Liver (tissue), 8 donors: ENCODE measurements at regions not wholly inside any gene's neighbourhood (a gene's known extent, or its start where the extent isn't known, plus 50 kb on each side); places are given as distances from the start of the nearest gene placed in this dataset.

Source experiments
- DNase-seq: peaks from one replicate; pipeline ENCODE4 v3.0.0-alpha.2; 2017; ENCODE audit warnings: low spot score
- H3K27ac ChIP-seq, 2 donors: one replicate each; pipeline ENCODE4 v1.7.0; 2013; ENCODE audit warnings: inconsistent platforms in 2 of 2, low read length in 2 of 2, control low read depth in 1 of 2, low read depth in 1 of 2, mild to moderate bottlenecking in 1 of 2
- H3K27me3 ChIP-seq, 4 donors: one replicate each; pipeline versions ENCODE4 v1.6.1 to v1.7.0; 2013; ENCODE audit warnings: low read length in 3 of 4, inconsistent platforms in 1 of 4, mild to moderate bottlenecking in 1 of 4, moderate library complexity in 1 of 4; ENCODE audit not compliant: control insufficient read depth in 4 of 4, insufficient read depth in 4 of 4
- H3K36me3 ChIP-seq, 4 donors: one replicate each; pipeline versions ENCODE4 v1.6.1 to v1.7.0; 2013; ENCODE audit warnings: low read length in 3 of 4, mild to moderate bottlenecking in 3 of 4, low read depth in 1 of 4, moderate library complexity in 1 of 4; ENCODE audit not compliant: control insufficient read depth in 4 of 4, insufficient read depth in 3 of 4
- H3K4me1 ChIP-seq, 4 donors: one replicate each; pipeline versions ENCODE4 v1.6.1 to v1.7.0; 2013; ENCODE audit warnings: low read length in 3 of 4, mild to moderate bottlenecking in 3 of 4, moderate library complexity in 1 of 4; ENCODE audit not compliant: control insufficient read depth in 4 of 4, insufficient read depth in 4 of 4
- H3K4me3 ChIP-seq, 3 donors: one replicate each; pipeline versions ENCODE4 v1.6.1 to v1.7.0; 2013; ENCODE audit warnings: low read length in 3 of 3, control low read depth in 1 of 3, low read depth in 1 of 3, mild to moderate bottlenecking in 1 of 3
- H3K9ac ChIP-seq, 2 donors: one replicate each; pipeline ENCODE4 v1.7.0; 2013; ENCODE audit warnings: low read length in 2 of 2, mild to moderate bottlenecking in 2 of 2, moderate library complexity in 2 of 2, control low read depth in 1 of 2, low read depth in 1 of 2
- H3K9me3 ChIP-seq, 4 donors: one replicate each; pipeline versions ENCODE4 v1.6.1 to v1.7.0; 2013; ENCODE audit warnings: low read length in 3 of 4; ENCODE audit not compliant: control insufficient read depth in 4 of 4
- ATF3 ChIP-seq: IDR thresholded peaks from 2 replicates; pipeline ENCODE4 v1.6.1; 2016; ENCODE audit warnings: antibody characterized with exemption
- CTCF ChIP-seq: fragments of 150-350 bp; IDR thresholded peaks from 2 replicates; pipeline ENCODE4 v1.5.1; 2017; ENCODE audit warnings: improper control_type of control experiment, low read depth, low read length; ENCODE audit not compliant: missing input control
- EGR1 ChIP-seq, 2 donors: IDR thresholded peaks; 2 replicates each; pipeline ENCODE4 v1.6.1; 2016 to 2018; ENCODE audit warnings: antibody characterized with exemption in 2 of 2, low read depth in 2 of 2
- FOXA1 ChIP-seq: IDR thresholded peaks from 2 replicates; pipeline ENCODE4 v1.6.1; 2016; ENCODE audit warnings: antibody characterized with exemption
- FOXA2 ChIP-seq: IDR thresholded peaks from 2 replicates; pipeline ENCODE4 v1.6.1; 2016; ENCODE audit warnings: antibody characterized with exemption
- GABPA ChIP-seq, 2 donors: IDR thresholded peaks in 1 of 2; conservative IDR thresholded peaks in 1 of 2; 2 replicates each; pipeline ENCODE4 v1.6.1; 2016; ENCODE audit warnings: antibody characterized with exemption in 2 of 2, mild to moderate bottlenecking in 1 of 2, moderate library complexity in 1 of 2
- HNF4A ChIP-seq, 2 donors: conservative IDR thresholded peaks; 2 replicates each; pipeline ENCODE4 v1.6.1; 2016; ENCODE audit warnings: antibody characterized with exemption in 2 of 2, mild to moderate bottlenecking in 2 of 2
- HNF4G ChIP-seq: IDR thresholded peaks from 2 replicates; pipeline ENCODE4 v1.6.1; 2016; ENCODE audit warnings: antibody characterized with exemption
- JUND ChIP-seq, 2 donors: IDR thresholded peaks; 2 replicates each; pipeline ENCODE4 v1.6.1; 2016; ENCODE audit warnings: antibody characterized with exemption in 2 of 2
- MAX ChIP-seq: IDR thresholded peaks from 2 replicates; pipeline ENCODE4 v1.6.1; 2016; ENCODE audit warnings: antibody characterized with exemption
- NR2F2 ChIP-seq: IDR thresholded peaks from 2 replicates; pipeline ENCODE4 v1.6.1; 2016; ENCODE audit warnings: antibody characterized with exemption
- RAD21 ChIP-seq, 2 donors: IDR thresholded peaks; 2 replicates each; pipeline ENCODE4 v1.6.1; 2016; ENCODE audit warnings: antibody characterized with exemption in 2 of 2, mild to moderate bottlenecking in 2 of 2
- REST ChIP-seq: IDR thresholded peaks from 2 replicates; pipeline ENCODE4 v1.6.1; 2016; ENCODE audit warnings: antibody characterized with exemption, mild to moderate bottlenecking
- RXRA ChIP-seq, 2 donors: IDR thresholded peaks; 2 replicates each; pipeline ENCODE4 v1.6.1; 2017 to 2018; ENCODE audit warnings: antibody characterized with exemption in 2 of 2, mild to moderate bottlenecking in 1 of 2
- SP1 ChIP-seq: IDR thresholded peaks from 2 replicates; pipeline ENCODE4 v1.6.1; 2018; ENCODE audit warnings: antibody characterized with exemption, mild to moderate bottlenecking
- TAF1 ChIP-seq: conservative IDR thresholded peaks from 2 replicates; pipeline ENCODE4 v1.6.1; 2016; ENCODE audit warnings: antibody characterized with exemption, mild to moderate bottlenecking
- YY1 ChIP-seq: IDR thresholded peaks from 2 replicates; pipeline ENCODE4 v1.6.1; 2016; ENCODE audit warnings: antibody characterized with exemption, mild to moderate bottlenecking
- ZBTB33 ChIP-seq: IDR thresholded peaks from 2 replicates; pipeline ENCODE4 v1.6.1; 2016; ENCODE audit warnings: antibody characterized with exemption
- WGBS: extraction: QIAGEN DNeasy Blood & Tissue Kit; methylation state at CpG from one replicate; pipeline ENCODE4 v1.1.7; 2013; 5-methylcytosine and 5-hydroxymethylcytosine counted together
- donor health status: healthy.
- donor health status: healthy.
- donor health status: healthy.
- donor health status: healthy.
- donor health status: healthy.

GRCh38 chr1:59092126-59092525, 204.8 kb upstream of the FGGY start:
- Histone ChIP-seq H3K36me3 (no peaks in the 10 kb centered on the region), H3K4me3 (no peak overlapping the region), H3K27me3 (no peaks in the 10 kb centered on the region), H3K27ac (no peak overlapping the region), H3K9ac (no peak overlapping the region), H3K4me1 (no peaks in the 10 kb centered on the region), H3K9me3 (no peaks in the 10 kb centered on the region)
- no peak for TF ChIP-seq REST
- no peak for TF ChIP-seq EGR1 (IDR thresholded peaks at IDR 0.05; ENCODE audit: low read depth in 2 of 2)
- no peak for TF ChIP-seq RXRA (IDR thresholded peaks at IDR 0.05)
- TF ChIP-seq SP1 = no peak
- no peak for TF ChIP-seq TAF1
- no peak for TF ChIP-seq GABPA (IDR thresholded peaks at IDR 0.05 in 1 of 2, conservative IDR thresholded peaks at IDR 0.05 in 1 of 2)
- no peak for TF ChIP-seq NR2F2
- DNase-seq = no peak
- WGBS = 93% methylated on average over 3 of the region's 3 CpGs

GRCh38 chr1:59094001-59094400, 202.9 kb upstream of the FGGY start:
- WGBS = 89% methylated on average over 4 of the region's 4 CpGs
- no peak overlapping the region for H3K27ac ChIP-seq
- H3K4me3 ChIP-seq = no peak overlapping the region
- H3K9me3 ChIP-seq = no peaks in the 10 kb centered on the region
- no peaks in the 10 kb centered on the region for H3K27me3 ChIP-seq
- no peak overlapping the region for H3K9ac ChIP-seq
- no peaks in the 10 kb centered on the region for H3K36me3 ChIP-seq
- no peak for TF ChIP-seq EGR1 (IDR thresholded peaks at IDR 0.05; ENCODE audit: low read depth in 2 of 2)
- TF ChIP-seq HNF4A (conservative IDR thresholded peaks at IDR 0.05) = no peak
- no peak for TF ChIP-seq ATF3
- no peak for TF ChIP-seq ZBTB33
- no peak for TF ChIP-seq GABPA (IDR thresholded peaks at IDR 0.05 in 1 of 2, conservative IDR thresholded peaks at IDR 0.05 in 1 of 2)
- TF ChIP-seq MAX = no peak
- no peak for TF ChIP-seq TAF1
- TF ChIP-seq JUND (IDR thresholded peaks at IDR 0.05) = no peak
- TF ChIP-seq NR2F2 = no peak
- TF ChIP-seq REST = no peak
- no peak for TF ChIP-seq HNF4G
- TF ChIP-seq FOXA2 = no peak
- no peak for TF ChIP-seq YY1
- TF ChIP-seq CTCF = no peak
- no peak for TF ChIP-seq SP1
- no peak for TF ChIP-seq FOXA1
- TF ChIP-seq RXRA (IDR thresholded peaks at IDR 0.05) = no peak
- TF ChIP-seq RAD21 (IDR thresholded peaks at IDR 0.05) = no peak
- DNase-seq = no peak
- H3K4me1 ChIP-seq = no peaks in the 10 kb centered on the region
